PC-3 (cell line): ENCODE measurements at regions not wholly inside any gene's neighbourhood (a gene's known extent, or its start where the extent isn't known, plus 50 kb on each side); places are given as distances from the start of the nearest gene placed in this dataset.

ENCODE experiments used
- ATAC-seq: fragments of 200-7000 bp; cut with Tn5 transposase; 2 replicates; pipeline ENCODE4 v1.9.1; 2020; ENCODE audit warnings: mild to moderate bottlenecking, moderate library complexity
- BruUV-seq: library from RNA; stranded (reverse); fragments of 400-500 nt; replicated peaks from 2 replicates; lab custom pipeline; 2021; lab: Mats Ljungman, UMichigan
- CTCF ChIA-PET: fragments of 300-600 bp; sonication (Branson Sonifier 250); formaldehyde crosslinking; loops from one replicate; lab custom pipeline; 2022; ENCODE audit warnings: antibody characterized with exemption; lab: Charles Lee
- POLR2A ChIA-PET: fragments of 300-600 bp; sonication (Branson Sonifier 250); formaldehyde crosslinking; loops from one replicate; lab custom pipeline; 2022; ENCODE audit warnings: antibody characterized with exemption; ENCODE audit not compliant: unreplicated experiment; lab: Charles Lee
- DNase-seq: peaks from one replicate; pipeline ENCODE4 v3.0.0-alpha.2; 2015
- H2AFZ ChIP-seq: fragments of 300-600 bp; sonication (generic); 2 replicates; pipeline ENCODE4 v1.6.0; 2016; ENCODE audit warnings: antibody characterized with exemption, low read length
- H3F3A ChIP-seq: fragments of 300-600 bp; sonication (generic); one replicate; pipeline ENCODE4 v1.6.0; 2017; ENCODE audit warnings: antibody characterized with exemption, low read length, control low read depth, mild to moderate bottlenecking; ENCODE audit not compliant: unreplicated experiment
- H3K27ac ChIP-seq: fragments of 300-600 bp; sonication (generic); 2 replicates; pipeline ENCODE4 v1.5.1; 2016; ENCODE audit warnings: mild to moderate bottlenecking, low read length
- H3K27me3 ChIP-seq: fragments of 300-600 bp; sonication (generic); 2 replicates; pipeline ENCODE4 v1.6.1; 2016; ENCODE audit warnings: low read length, mixed read lengths
- H3K36me3 ChIP-seq: fragments of 300-600 bp; sonication (generic); 2 replicates; pipeline ENCODE4 v1.6.1; 2016; ENCODE audit warnings: low read depth, mixed run types, low read length, mixed read lengths
- H3K4me1 ChIP-seq: fragments of 300-600 bp; sonication (generic); 2 replicates; pipeline ENCODE4 v1.5.1; 2016; ENCODE audit warnings: low read length; ENCODE audit not compliant: insufficient read depth
- H3K4me2 ChIP-seq: fragments of 300-600 bp; sonication (generic); 2 replicates; pipeline ENCODE4 v1.6.0; 2016; ENCODE audit warnings: low read length
- H3K4me3 ChIP-seq: fragments of 300-600 bp; sonication (generic); 2 replicates; pipeline ENCODE4 v1.5.1; 2016; ENCODE audit warnings: mild to moderate bottlenecking, low read length, mixed read lengths
- H3K79me2 ChIP-seq: fragments of 300-600 bp; sonication (generic); 2 replicates; pipeline ENCODE4 v1.6.1; 2017; ENCODE audit warnings: low read length, mixed read lengths
- H3K9ac ChIP-seq: fragments of 300-600 bp; sonication (generic); 2 replicates; pipeline ENCODE4 v1.6.0; 2016; ENCODE audit warnings: mild to moderate bottlenecking, low read length
- H3K9me2 ChIP-seq: fragments of 300-600 bp; sonication (generic); replicated peaks from 2 replicates; pipeline ENCODE4 v1.6.1; 2016; ENCODE audit warnings: mixed run types, low read length, mixed read lengths
- H3K9me3 ChIP-seq: fragments of 300-600 bp; sonication (generic); 2 replicates; pipeline ENCODE4 v1.6.1; 2016; ENCODE audit warnings: low read length, mixed read lengths
- H4K20me1 ChIP-seq: fragments of 300-600 bp; sonication (generic); 2 replicates; pipeline ENCODE4 v1.6.1; 2016; ENCODE audit warnings: low read length, mixed read lengths
- EZH2 ChIP-seq: fragments of 300-600 bp; sonication (generic); IDR thresholded peaks from one replicate; pipeline ENCODE4 v1.6.1; 2017; ENCODE audit warnings: antibody characterized with exemption, mild to moderate bottlenecking, low read length; ENCODE audit not compliant: unreplicated experiment
- EZH2phosphoT487 ChIP-seq: fragments of 300-600 bp; sonication (generic); IDR thresholded peaks from 2 replicates; pipeline ENCODE4 v1.6.1; 2018; ENCODE audit warnings: mild to moderate bottlenecking, antibody characterized with exemption, low read length, borderline replicate concordance
- intact Hi-C: fragments of 100-400 bp; cut with micrococcal nuclease; formaldehyde crosslinking; loops from 2 replicates; pipeline ENCODE4 v1.9.0; 2023
- TF ChIP-seq, protein P1 (sequence below): fragments of 300-600 bp; sonication (generic); conservative IDR thresholded peaks from 2 replicates; pipeline ENCODE4 v1.5.1; 2017; ENCODE audit warnings: antibody characterized with exemption, low read depth, mild to moderate bottlenecking, low read length

DNA sequence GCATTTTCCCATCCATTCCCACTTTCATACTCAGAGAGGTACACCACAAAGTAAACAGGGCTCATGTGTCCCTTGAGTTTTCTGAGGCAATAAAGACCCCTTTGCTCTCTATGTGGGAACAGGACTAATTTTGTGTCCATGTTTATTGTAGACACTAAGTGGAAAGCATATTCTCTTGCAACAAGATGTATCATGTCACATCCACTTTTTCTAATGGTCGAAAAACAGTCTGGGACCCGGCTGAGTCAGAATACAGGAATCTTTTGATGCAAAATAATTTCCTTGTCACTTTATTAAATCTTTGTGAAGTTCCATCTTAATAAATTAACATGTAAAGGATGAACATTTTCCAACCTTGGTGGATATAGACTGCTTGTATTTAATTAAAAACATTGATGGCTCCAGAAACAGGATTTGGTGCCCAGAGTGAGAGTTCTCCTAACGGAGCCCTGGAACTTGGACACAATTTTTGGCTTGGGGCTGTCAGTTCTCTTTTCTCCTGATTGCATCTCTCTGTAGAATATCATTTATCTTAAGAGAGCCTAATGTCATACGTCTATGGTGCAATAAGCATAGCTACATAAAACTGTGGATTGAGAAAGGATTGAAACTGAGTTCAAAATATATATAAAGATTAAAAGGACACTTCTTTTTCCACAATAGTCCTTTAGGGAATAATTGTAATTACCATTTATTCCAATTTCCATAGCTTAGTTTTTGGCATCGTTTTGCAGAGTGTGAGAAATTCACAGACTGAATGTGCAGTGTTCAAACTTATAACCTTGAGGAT, 1116.7 kb upstream of the SEMA6A start:
- Histone ChIP-seq H2AFZ (no peak overlapping the region), H3K9ac (no peak overlapping the region), H3K9me3 (no peaks in the 10 kb centered on the region), H3K4me3 (no peak overlapping the region), H3K79me2 (no peaks in the 10 kb centered on the region), H4K20me1 (no peaks in the 10 kb centered on the region), H3K36me3 (no peaks in the 10 kb centered on the region), H3F3A (no peaks in the 10 kb centered on the region), H3K4me1 (no peaks in the 10 kb centered on the region), H3K9me2 (no peaks in the 10 kb centered on the region), H3K27ac (no peak overlapping the region), H3K27me3 (no peaks in the 10 kb centered on the region), H3K4me2 (no peak overlapping the region)
- no TSS peak for BruUV-seq
- POLR2A ChIA-PET, result no interaction called here
- ATAC-seq, result no peak
- DNase-seq, result no peak
- intact Hi-C loops, result no loop called here
- CTCF ChIA-PET, result no interaction called here
- TF ChIP-seq EZH2phosphoT487 (no peak), EZH2 (no peak)
- TF ChIP-seq, protein P1, sequence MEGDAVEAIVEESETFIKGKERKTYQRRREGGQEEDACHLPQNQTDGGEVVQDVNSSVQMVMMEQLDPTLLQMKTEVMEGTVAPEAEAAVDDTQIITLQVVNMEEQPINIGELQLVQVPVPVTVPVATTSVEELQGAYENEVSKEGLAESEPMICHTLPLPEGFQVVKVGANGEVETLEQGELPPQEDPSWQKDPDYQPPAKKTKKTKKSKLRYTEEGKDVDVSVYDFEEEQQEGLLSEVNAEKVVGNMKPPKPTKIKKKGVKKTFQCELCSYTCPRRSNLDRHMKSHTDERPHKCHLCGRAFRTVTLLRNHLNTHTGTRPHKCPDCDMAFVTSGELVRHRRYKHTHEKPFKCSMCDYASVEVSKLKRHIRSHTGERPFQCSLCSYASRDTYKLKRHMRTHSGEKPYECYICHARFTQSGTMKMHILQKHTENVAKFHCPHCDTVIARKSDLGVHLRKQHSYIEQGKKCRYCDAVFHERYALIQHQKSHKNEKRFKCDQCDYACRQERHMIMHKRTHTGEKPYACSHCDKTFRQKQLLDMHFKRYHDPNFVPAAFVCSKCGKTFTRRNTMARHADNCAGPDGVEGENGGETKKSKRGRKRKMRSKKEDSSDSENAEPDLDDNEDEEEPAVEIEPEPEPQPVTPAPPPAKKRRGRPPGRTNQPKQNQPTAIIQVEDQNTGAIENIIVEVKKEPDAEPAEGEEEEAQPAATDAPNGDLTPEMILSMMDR, result no peak

GRCh38 chr5:117690612-117691011, 1116.0 kb upstream of the SEMA6A start:
- intact Hi-C loops, result no loop called here
- Histone ChIP-seq H2AFZ (no peak overlapping the region), H3K27me3 (no peaks in the 10 kb centered on the region), H3K9me2 (no peaks in the 10 kb centered on the region), H3K36me3 (no peaks in the 10 kb centered on the region), H3K4me2 (no peak overlapping the region), H3K79me2 (no peaks in the 10 kb centered on the region), H3K4me1 (no peaks in the 10 kb centered on the region), H3K9ac (no peak overlapping the region), H3K4me3 (no peak overlapping the region), H3K9me3 (no peaks in the 10 kb centered on the region), H3F3A (no peaks in the 10 kb centered on the region), H3K27ac (no peak overlapping the region), H4K20me1 (no peaks in the 10 kb centered on the region)
- ChIA-PET CTCF (no interaction called here), POLR2A (no interaction called here)
- DNase-seq, result no peak
- no TSS peak for BruUV-seq
- ATAC-seq, result no peak
- TF ChIP-seq, protein P1, result no peak
- no peak for TF ChIP-seq EZH2phosphoT487
- TF ChIP-seq EZH2, result no peak

DNA sequence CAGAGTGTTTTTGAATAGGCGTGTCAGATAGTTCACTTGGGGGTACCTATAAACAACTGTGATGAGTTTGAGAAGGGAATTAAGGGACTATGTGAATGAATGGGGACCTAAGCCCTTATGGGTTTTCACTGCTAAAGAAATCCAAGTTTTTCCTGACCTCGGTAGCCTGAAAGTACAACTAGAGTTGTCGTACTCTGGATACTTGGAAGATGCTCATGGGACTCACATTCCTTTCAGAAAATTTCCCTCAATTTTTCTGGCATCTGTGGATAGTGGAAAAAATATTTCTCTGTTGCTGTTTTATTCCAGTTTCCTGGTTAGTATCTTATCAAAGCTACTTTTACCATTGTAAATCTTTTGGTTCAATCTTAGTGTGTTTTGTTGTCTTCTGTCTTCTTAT, 1112.3 kb upstream of the SEMA6A start:
- Histone ChIP-seq H2AFZ (no peak overlapping the region), H3F3A (no peaks in the 10 kb centered on the region), H3K4me3 (no peak overlapping the region), H4K20me1 (no peaks in the 10 kb centered on the region), H3K27me3 (no peaks in the 10 kb centered on the region), H3K9ac (no peak overlapping the region), H3K9me3 (no peaks in the 10 kb centered on the region), H3K4me2 (no peak overlapping the region), H3K4me1 (no peaks in the 10 kb centered on the region), H3K36me3 (no peaks in the 10 kb centered on the region), H3K79me2 (no peaks in the 10 kb centered on the region), H3K27ac (no peak overlapping the region), H3K9me2 (no peaks in the 10 kb centered on the region)
- POLR2A ChIA-PET, result no interaction called here
- no TSS peak for BruUV-seq
- no peak for TF ChIP-seq EZH2
- no peak for TF ChIP-seq EZH2phosphoT487
- TF ChIP-seq, protein P1, result no peak
- DNase-seq (no peak), ATAC-seq (no peak)
- intact Hi-C loops, result no loop called here
- CTCF ChIA-PET, result no interaction called here
